GM18951 (cell line): ENCODE measurements at regions not wholly inside any gene's neighbourhood (a gene's known extent, or its start where the extent isn't known, plus 50 kb on each side); places are given as distances from the start of the nearest gene placed in this dataset.
"Not testable (repeated sequence)": the region's sequence is repeated elsewhere in the genome, so short reads cannot be mapped to it uniquely, and the experiment has no call there.

ENCODE experiments used
- POLR2A ChIP-seq: IDR thresholded peaks from 4 replicates; pipeline ENCODE4 v1.6.1; 2011; ENCODE audit warnings: mild to moderate bottlenecking; ENCODE audit not compliant: insufficient read length, insufficient read depth; ENCODE audit errors: extremely low read depth
- in situ Hi-C: fragments of 300-500 bp; cut with MboI; formaldehyde crosslinking; loops from one replicate; pipeline ENCODE4 v1.12.0; 2022; ENCODE audit warnings: low sequenced_read_pairs, mixed read lengths, inconsistent platforms; ENCODE audit not compliant: unreplicated experiment

- no peak for TF ChIP-seq POLR2A
- in situ Hi-C loops: no loop called here
These were observed 54.9 kb upstream of the LYSMD4 start for GRCh38 chr15:99788156-99788555.

GRCh38 chr15:99784800-99785199, 51.6 kb upstream of the LYSMD4 start:
- in situ Hi-C loops: not testable (repeated sequence)

- in situ Hi-C loops: not testable (repeated sequence)
These were observed 50.8 kb upstream of the LYSMD4 start for GRCh38 chr15:99783918-99784619.
